GM19438 (cell line): ENCODE measurements at regions not wholly inside any gene's neighbourhood (a gene's known extent, or its start where the extent isn't known, plus 50 kb on each side); places are given as distances from the start of the nearest gene placed in this dataset.

Experiments used
- ATAC-seq: cut with Tn5 transposase; IDR thresholded peaks from one replicate; pipeline ENCODE4 v1.9.1; 2021; ENCODE audit warnings: low read depth; ENCODE audit not compliant: unreplicated experiment

DNA sequence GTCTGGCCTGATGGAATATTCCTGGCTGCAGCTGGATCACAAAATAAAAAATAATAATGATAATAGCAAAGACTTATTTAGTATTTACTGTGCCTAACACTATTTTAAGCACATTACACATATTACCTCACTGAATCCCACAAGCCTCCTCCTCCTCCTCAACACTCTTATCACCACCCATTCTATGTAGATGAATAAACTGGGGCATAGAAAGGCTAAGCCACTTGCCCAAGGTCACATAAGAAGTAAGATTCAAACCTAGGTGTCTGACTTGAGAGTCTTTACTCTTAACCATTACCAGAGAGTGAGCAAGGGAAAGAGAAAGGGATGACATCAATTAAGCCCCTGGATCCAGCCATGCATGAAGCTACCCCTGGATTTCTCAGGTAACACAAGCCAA is 493.1 kb downstream of the SHQ1 start:
- no peak for ATAC-seq

GRCh38 chr3:72354486-72354885 is 493.8 kb downstream of the SHQ1 start:
- ATAC-seq = no peak

- no peak for ATAC-seq
Observed at GRCh38 chr3:72353236-72354128, 494.8 kb downstream of the SHQ1 start.

GRCh38 chr3:72352176-72352575 is 496.1 kb downstream of the SHQ1 start:
- no peak for ATAC-seq

GRCh38 chr3:72351536-72351935 is 496.7 kb downstream of the SHQ1 start:
- ATAC-seq = no peak

GRCh38 chr3:72350761-72351505 is 497.3 kb downstream of the SHQ1 start:
- ATAC-seq = no peak

GRCh38 chr3:72348357-72348756 is 499.9 kb downstream of the SHQ1 start:
- ATAC-seq = no peak

- peak; percentile 59 for ATAC-seq
Observed at GRCh38 chr3:72347819-72348319, 500.4 kb downstream of the SHQ1 start.

GRCh38 chr3:72346526-72346926 is 501.7 kb downstream of the SHQ1 start:
- ATAC-seq = no peak

DNA sequence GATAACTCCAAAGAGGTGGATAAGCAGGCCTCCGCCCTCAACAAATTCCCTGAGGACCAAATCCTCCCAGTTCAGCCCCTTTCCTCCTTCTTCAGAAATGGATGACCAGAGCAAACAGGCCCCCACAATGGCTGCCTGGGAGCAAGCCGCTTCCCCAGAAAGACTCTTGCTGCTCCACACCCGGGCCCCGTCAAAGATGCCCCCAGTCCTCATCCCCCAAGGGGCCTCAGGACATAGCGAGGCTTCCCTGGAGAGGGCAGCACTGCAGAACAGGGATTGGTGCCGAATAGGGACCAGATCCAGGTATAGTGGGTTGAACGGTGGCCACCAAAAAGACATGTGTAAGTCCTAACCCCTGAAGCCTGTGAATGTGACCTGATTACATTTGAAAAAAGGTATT is 502.3 kb downstream of the SHQ1 start:
- ATAC-seq = no peak

- no peak for ATAC-seq
Observed at GRCh38 chr3:72345237-72345878, 502.9 kb downstream of the SHQ1 start.

DNA sequence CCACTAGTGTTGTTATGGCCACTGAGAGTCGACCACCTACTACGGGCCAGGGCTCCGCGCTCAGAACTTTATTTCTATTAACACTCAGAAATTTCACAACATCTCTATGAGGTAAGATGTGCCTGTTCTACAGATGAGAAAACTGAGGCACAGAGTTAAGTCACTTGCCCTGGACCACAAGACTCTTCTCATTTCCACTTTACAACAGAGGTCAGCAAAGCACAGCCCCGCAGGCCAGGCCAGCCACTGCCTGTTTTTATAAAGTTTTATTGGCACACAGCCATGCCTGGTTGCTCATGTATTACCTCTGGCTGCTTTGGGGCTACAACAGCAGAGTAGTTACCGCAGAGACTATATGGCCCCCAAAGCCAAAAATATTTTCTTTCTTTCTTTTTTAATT is 503.6 kb downstream of the SHQ1 start:
- ATAC-seq = no peak

DNA sequence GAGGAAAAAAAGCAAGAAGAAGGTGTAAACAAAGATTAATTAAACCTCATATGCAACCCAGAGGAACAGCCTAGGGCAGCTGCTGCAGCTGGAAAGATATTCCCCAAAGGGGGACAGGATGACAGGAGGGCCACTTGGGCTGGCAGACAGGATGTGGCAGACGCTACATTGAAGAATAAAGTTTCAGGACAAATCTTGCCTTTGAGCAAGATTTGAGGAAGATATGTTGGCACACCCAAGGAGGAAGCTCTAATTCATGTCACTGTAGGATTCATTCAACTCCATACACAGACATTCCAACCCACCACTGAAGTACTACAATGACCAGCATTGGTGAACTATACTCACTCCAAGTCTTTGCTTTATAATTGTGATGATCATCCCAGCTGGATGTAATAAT is 504.0 kb downstream of the SHQ1 start:
- no peak for ATAC-seq

DNA sequence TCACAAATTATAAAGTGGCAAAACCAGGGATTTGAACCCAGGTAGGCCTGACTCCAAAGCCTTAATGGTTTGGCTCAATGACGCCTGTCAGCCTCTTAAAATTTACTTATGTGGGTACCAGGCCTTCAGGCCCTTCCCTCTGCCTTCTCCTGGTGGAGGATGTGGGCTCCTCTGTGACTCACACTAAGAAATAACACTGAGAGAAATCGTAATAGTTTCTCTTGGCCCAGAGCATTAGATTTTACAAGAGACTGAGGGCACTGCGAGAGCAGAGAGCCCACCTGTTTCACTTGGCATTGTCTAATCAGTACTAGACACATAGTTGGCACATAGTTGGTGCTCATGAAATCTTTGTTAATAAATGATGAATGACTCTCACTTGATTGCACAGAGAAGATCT is 505.2 kb downstream of the SHQ1 start:
- no peak for ATAC-seq

- no peak for ATAC-seq
Observed at GRCh38 chr3:72342450-72342849, 505.8 kb downstream of the SHQ1 start.

DNA sequence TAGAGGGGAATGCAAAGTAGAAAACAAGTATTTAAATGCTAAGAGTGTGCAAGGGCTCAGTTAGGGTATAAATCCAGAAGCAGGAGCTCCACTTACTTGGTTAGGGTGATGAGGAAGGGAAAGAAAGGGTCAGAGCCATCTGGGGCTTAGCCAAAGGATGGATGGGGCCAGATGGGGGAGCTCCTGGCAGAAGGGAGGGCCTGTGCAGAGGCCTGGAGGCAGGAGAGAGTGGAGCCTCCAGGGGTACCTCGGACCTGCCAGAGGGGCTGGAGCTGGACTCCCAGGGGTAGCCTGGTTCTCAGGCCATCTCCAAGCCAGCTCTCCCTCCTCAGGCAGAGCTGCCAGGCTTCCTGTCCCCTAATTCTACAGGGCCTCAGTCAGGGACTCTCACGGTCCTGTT is 506.3 kb downstream of the SHQ1 start:
- ATAC-seq = no peak

- no peak for ATAC-seq
Observed at GRCh38 chr3:72341380-72341770, 506.9 kb downstream of the SHQ1 start.

- ATAC-seq = no peak
Observed at GRCh38 chr3:72340476-72341379, 507.5 kb downstream of the SHQ1 start.

DNA sequence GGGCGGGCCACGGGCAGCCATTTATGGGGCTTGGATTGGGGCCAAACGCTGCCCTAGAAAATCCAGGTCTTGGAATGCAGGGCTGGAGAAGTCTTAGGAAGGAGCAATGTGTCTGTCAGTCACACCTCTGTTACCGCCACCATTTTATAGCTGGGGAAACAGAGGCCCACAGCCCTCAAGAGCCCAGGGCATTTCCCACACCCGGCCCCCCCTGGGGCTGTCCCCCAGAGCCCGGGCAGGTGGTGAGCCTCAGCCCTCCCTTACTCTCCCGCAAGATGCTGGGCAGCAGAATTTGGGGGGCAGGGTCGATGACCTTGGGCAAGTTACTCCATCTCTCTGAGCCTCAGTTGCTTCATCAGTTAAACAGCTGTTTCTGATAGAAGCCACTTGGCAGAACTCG is 508.2 kb downstream of the SHQ1 start:
- no peak for ATAC-seq

DNA sequence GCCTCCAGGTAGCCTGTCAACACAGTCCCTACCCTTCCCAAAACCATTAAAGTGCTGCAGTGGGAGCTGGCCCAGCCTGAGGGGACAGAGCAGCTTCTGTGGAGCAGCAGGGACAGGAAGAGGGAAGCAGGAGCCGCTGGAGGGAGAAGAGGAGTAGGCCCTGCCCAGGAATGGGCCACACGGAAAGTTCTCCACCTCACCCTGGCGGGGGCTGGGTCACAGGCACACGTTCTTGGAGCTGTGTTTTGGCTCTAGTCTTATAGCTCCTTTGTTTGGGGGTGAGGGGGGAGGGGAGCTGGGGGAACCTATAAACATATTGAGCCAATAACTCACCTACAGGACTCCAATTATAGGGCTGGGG is 508.6 kb downstream of the SHQ1 start:
- no peak for ATAC-seq
